ENCODE measurements at regions not wholly inside any gene's neighbourhood (a gene's known extent, or its start where the extent isn't known, plus 50 kb on each side); places are given as distances from the start of the nearest gene placed in this dataset.
A peak's percentile ranks its signal among the peaks of the same experiment; 100 is the strongest.

DNA sequence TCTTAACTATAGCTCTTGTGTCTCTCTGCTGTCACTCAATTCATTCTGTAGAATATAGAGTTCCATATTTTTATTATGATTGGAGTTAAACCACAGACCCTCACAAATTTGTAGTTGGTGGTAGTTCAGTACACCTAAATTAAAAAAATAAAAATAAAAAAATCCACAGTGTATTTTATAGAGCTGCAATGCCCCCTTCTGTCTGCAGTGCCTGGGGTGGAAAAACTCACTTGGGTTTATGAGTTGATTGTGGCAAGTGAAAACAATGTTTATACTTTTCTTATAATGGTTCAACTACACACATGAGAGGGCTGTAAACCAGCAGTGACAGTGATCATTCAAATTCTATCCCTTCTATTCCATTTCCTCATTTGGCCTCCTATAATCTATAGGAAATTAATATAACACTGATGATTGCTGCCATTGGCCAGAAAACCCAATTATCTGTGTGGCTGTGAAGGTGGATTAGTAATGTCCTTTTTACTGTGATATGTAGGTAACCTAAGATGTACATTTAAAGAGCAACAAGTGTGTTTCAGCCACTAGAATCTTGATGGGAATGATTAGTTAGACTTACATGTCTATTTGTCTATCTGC, 166.9 kb upstream of the LRIG3 start:
- H3K4me1 ChIP-seq = no peaks in the 10 kb centered on the region
- H3K27me3 ChIP-seq = no peaks in the 10 kb centered on the region
- no peak overlapping the region for H3K4me3 ChIP-seq
- H3K27ac ChIP-seq = no peak overlapping the region
- DNase-seq (no peak), ATAC-seq (no peak)
- intact Hi-C loops (cut with DNase I) = no loop called here
- TF ChIP-seq, protein P1, sequence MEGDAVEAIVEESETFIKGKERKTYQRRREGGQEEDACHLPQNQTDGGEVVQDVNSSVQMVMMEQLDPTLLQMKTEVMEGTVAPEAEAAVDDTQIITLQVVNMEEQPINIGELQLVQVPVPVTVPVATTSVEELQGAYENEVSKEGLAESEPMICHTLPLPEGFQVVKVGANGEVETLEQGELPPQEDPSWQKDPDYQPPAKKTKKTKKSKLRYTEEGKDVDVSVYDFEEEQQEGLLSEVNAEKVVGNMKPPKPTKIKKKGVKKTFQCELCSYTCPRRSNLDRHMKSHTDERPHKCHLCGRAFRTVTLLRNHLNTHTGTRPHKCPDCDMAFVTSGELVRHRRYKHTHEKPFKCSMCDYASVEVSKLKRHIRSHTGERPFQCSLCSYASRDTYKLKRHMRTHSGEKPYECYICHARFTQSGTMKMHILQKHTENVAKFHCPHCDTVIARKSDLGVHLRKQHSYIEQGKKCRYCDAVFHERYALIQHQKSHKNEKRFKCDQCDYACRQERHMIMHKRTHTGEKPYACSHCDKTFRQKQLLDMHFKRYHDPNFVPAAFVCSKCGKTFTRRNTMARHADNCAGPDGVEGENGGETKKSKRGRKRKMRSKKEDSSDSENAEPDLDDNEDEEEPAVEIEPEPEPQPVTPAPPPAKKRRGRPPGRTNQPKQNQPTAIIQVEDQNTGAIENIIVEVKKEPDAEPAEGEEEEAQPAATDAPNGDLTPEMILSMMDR (IDR thresholded peaks at IDR 0.05) = peak; percentile 54
- no peaks in the 10 kb centered on the region for H3K9me3 ChIP-seq
- no peaks in the 10 kb centered on the region for H3K36me3 ChIP-seq

DNA sequence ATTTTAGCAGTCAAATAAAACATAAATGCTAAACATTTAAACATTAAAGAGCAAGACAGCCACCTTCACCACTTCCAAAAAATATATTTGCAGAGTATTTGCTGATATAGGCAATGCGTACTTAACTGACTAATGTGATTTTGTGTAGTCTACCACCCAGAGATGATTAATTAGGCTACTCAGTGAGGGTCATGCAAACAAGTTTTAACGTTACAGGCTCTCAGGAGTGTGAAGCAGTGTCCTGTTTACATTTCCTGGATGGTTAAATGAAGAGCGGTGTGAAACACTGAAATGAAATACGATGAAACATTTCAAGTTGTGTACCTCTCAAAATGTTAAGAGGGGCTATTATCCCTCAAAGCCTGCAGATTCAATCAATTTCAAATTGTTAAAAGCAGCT, 165.8 kb upstream of the LRIG3 start:
- no peak overlapping the region for H3K4me3 ChIP-seq
- no peaks in the 10 kb centered on the region for H3K27me3 ChIP-seq
- H3K36me3 ChIP-seq = no peaks in the 10 kb centered on the region
- no peak overlapping the region for H3K27ac ChIP-seq
- ATAC-seq (no peak), DNase-seq (no peak)
- TF ChIP-seq, protein P1 (IDR thresholded peaks at IDR 0.05) = no peak
- intact Hi-C loops (cut with DNase I) = no loop called here
- H3K4me1 ChIP-seq = no peaks in the 10 kb centered on the region
- H3K9me3 ChIP-seq = no peaks in the 10 kb centered on the region

DNA sequence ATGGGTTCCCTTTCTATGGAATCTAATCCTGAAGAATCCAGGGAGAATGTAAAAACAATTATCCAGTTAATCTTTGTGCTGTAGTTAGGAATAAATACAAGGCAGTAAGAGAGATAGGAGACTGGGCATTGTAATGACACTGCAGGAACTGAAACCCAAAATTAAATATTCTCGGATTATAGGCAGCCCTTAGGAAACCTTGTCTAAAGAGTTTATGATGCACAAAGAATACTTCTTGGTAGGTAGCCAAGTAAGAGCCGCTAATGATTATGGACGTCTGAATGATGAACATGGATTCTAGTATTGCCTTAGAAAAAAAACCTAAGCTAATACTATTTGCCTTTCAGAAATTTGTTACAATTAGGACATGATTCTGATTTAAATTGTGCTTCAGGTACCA, 165.4 kb upstream of the LRIG3 start:
- Histone ChIP-seq H3K27ac (no peak overlapping the region), H3K36me3 (no peaks in the 10 kb centered on the region), H3K4me1 (no peaks in the 10 kb centered on the region), H3K9me3 (no peaks in the 10 kb centered on the region), H3K27me3 (no peaks in the 10 kb centered on the region), H3K4me3 (no peak overlapping the region)
- no peak for DNase-seq
- intact Hi-C loops (cut with DNase I) = no loop called here
- TF ChIP-seq, protein P1 (IDR thresholded peaks at IDR 0.05) = no peak
- no peak for ATAC-seq

GRCh38 chr12:59084511-59085375, 164.4 kb upstream of the LRIG3 start:
- DNase-seq (no peak), ATAC-seq (no peak)
- Histone ChIP-seq H3K9me3 (no peaks in the 10 kb centered on the region), H3K36me3 (no peaks in the 10 kb centered on the region), H3K27ac (no peak overlapping the region), H3K4me3 (no peak overlapping the region), H3K4me1 (no peaks in the 10 kb centered on the region), H3K27me3 (no peaks in the 10 kb centered on the region)
- TF ChIP-seq, protein P1 (IDR thresholded peaks at IDR 0.05) = no peak
- intact Hi-C loops (cut with DNase I) = no loop called here

DNA sequence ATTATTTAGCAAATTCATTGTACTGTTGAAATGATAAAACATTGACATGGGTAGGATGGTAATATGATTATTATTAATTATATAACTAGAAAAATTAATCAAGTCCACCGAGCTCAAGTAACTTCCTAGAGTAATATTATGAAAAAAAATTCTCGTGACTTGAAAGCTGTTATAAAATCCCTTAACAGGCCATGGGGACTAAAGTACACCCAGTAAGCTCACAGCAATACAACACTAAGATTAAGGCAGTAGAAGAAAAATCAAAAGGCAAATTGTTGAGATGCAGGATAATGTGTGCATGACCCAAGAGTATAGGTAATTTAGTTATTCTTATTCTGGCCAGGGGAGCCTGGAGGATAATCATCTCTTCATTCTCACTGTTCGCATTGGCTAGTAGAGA, 162.6 kb upstream of the LRIG3 start:
- DNase-seq (no peak), ATAC-seq (no peak)
- Histone ChIP-seq H3K27me3 (no peaks in the 10 kb centered on the region), H3K9me3 (no peaks in the 10 kb centered on the region), H3K4me3 (no peak overlapping the region), H3K36me3 (no peaks in the 10 kb centered on the region), H3K27ac (no peak overlapping the region), H3K4me1 (peaks cover 4% of the 10 kb centered on the region)
- TF ChIP-seq, protein P1 (IDR thresholded peaks at IDR 0.05) = no peak
- intact Hi-C loops (cut with DNase I) = no loop called here

All from upper lobe of right lung (tissue), 1 donor.